ENCODE measurements at regions not wholly inside any gene's neighbourhood (a gene's known extent, or its start where the extent isn't known, plus 50 kb on each side); places are given as distances from the start of the nearest gene placed in this dataset.

DNA sequence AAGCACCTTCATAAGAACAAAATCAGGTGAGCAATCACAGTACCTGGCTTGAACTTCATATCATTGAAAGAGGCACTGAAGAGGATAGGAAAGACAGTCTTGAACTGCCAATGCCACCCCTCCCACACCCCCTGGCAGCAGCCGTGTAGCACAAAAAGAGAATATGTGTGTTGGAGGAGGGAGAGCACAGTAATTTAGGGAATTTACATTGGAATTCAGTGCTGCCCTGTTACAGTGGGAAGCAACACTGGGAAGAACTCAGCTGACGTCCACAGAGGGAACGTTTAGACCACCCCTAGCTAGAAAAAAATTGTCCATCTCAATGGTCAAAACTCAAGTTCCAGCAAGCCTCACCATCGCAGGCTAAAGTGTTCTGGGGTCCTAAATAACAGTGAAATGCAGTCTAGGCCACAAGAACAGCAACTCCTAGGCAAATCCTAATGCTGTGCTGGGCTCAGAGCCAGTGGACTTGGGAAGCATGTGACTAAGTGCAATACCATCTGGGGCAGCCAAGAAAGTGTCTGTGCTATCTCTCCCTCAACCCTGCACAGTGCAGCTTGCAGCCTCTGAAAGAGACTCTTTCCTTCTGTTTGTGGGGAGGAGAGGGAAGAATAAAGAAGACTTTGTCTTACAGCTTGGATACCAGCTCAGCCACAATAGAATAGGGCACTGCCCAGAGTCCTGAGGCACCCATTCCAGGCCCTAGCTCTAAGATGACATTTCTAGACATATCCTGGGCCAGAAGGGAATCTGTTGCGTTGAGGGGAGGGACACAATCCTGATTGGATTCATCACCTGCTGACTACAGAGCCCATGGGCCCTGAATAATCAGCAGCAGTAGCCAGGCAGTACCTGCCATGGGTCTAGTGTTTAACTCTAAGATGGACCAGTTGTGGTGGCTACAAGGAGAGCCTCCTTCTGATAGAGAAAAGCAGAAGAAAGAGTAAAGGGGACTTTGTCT lies 62.1 kb upstream of the VLDLR start:
- no CpG with 5 or more reads among the region's 5 CpGs for WGBS (ENCODE audit: insufficient coverage, insufficient read length)
- Histone ChIP-seq H3K36me3 (ENCODE audit: control insufficient read depth, insufficient read depth, low read length) (no peaks in the 10 kb centered on the region), H3K4me3 (ENCODE audit: low read length) (no peak overlapping the region), H3K9me3 (ENCODE audit: control insufficient read depth, insufficient read depth, low read length) (no peaks in the 10 kb centered on the region), H3K27ac (ENCODE audit: low read length) (no peak overlapping the region), H3K27me3 (ENCODE audit: control insufficient read depth, insufficient read depth, low read length) (no peaks in the 10 kb centered on the region), H3K4me1 (ENCODE audit: control insufficient read depth, insufficient read depth, low read length) (no peaks in the 10 kb centered on the region)
- DNase-seq (ENCODE audit: low read depth, low spot score) = no peak

DNA sequence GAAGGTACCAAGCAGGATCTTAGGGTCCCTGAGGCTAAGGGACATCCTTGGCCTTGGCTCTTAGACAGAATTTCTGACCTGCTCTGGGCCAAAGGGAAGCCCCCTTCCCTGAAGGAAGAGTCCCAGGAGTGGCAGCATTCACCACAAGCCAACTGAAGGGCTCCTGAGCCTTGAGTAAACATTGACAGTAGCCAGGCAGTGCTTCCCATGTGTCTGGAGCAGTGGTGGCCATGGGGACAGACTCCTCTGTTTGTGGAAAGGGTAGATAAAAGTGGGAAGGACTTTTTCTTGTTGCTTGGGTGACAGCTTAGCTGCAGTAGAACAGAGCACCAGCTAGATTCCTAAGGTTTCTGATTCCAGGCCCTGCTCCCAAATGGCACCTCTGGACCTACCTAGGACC lies 61.4 kb upstream of the VLDLR start:
- H3K4me3 ChIP-seq (ENCODE audit: low read length) = no peak overlapping the region
- DNase-seq (ENCODE audit: low read depth, low spot score) = no peak
- H3K27me3 ChIP-seq (ENCODE audit: control insufficient read depth, insufficient read depth, low read length) = no peaks in the 10 kb centered on the region
- H3K4me1 ChIP-seq (ENCODE audit: control insufficient read depth, insufficient read depth, low read length) = no peaks in the 10 kb centered on the region
- H3K36me3 ChIP-seq (ENCODE audit: control insufficient read depth, insufficient read depth, low read length) = no peaks in the 10 kb centered on the region
- H3K27ac ChIP-seq (ENCODE audit: low read length) = no peak overlapping the region
- H3K9me3 ChIP-seq (ENCODE audit: control insufficient read depth, insufficient read depth, low read length) = no peaks in the 10 kb centered on the region

DNA sequence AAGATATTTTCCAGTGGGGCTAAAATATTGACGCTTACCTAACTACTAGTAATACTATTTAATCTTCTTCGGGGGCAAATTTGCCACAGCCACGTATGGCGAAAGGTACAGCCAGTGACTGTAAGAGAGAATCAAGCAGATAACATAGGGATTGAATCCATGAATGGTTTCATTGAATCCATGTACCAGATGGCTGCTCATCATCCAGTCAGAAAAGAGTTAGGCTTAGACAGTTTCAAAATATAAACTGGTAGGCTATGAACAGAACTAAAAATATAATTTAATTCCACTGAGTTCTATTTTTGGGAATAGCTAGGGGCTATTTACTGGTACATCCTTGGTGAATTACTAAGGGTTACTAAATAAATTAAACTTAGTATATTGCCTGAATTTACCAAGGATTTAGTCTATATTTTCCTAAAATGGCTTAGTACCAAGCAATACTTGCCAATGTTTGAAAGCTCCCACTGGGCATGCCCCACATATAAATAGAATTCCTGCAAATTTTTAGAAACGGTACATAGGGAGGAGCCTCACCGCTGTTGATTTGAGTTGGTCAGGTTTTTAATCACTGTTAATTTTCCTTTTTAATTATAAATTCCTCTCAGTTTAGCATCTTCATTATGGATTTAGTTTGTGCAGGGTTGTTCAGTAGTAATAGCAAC lies 55.8 kb upstream of the VLDLR start:
- Histone ChIP-seq H3K4me1 (ENCODE audit: control insufficient read depth, insufficient read depth, low read length) (no peaks in the 10 kb centered on the region), H3K36me3 (ENCODE audit: control insufficient read depth, insufficient read depth, low read length) (no peaks in the 10 kb centered on the region), H3K4me3 (ENCODE audit: low read length) (no peak overlapping the region), H3K27me3 (ENCODE audit: control insufficient read depth, insufficient read depth, low read length) (no peaks in the 10 kb centered on the region), H3K27ac (ENCODE audit: low read length) (no peak overlapping the region), H3K9me3 (ENCODE audit: control insufficient read depth, insufficient read depth, low read length) (no peaks in the 10 kb centered on the region)
- DNase-seq (ENCODE audit: low read depth, low spot score) = no peak
- WGBS (ENCODE audit: insufficient coverage, insufficient read length) = no CpG with 5 or more reads among the region's 6 CpGs

DNA sequence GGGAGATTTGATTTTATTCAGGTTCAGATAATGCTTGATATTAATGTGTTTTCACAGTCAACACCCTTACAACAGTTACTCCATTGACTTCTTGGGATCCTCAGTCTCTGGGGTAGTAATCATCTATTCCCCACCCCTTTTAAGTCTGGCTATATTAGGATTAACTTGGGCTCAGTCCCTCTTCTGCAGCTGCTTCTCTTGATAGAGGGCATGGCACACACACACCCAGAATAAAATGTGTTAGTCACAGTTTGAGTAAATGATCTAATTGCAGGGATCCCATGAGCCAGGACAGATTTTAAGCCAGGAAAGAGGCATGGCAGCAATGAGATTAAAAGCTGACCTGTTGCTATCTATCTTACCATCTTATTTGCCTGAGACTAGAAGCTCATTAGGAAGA lies 53.7 kb upstream of the VLDLR start:
- Histone ChIP-seq H3K4me3 (ENCODE audit: low read length) (no peak overlapping the region), H3K4me1 (ENCODE audit: control insufficient read depth, insufficient read depth, low read length) (no peaks in the 10 kb centered on the region), H3K27me3 (ENCODE audit: control insufficient read depth, insufficient read depth, low read length) (no peaks in the 10 kb centered on the region), H3K9me3 (ENCODE audit: control insufficient read depth, insufficient read depth, low read length) (no peaks in the 10 kb centered on the region), H3K27ac (ENCODE audit: low read length) (no peak overlapping the region), H3K36me3 (ENCODE audit: control insufficient read depth, insufficient read depth, low read length) (no peaks in the 10 kb centered on the region)
- no peak for DNase-seq (ENCODE audit: low read depth, low spot score)

DNA sequence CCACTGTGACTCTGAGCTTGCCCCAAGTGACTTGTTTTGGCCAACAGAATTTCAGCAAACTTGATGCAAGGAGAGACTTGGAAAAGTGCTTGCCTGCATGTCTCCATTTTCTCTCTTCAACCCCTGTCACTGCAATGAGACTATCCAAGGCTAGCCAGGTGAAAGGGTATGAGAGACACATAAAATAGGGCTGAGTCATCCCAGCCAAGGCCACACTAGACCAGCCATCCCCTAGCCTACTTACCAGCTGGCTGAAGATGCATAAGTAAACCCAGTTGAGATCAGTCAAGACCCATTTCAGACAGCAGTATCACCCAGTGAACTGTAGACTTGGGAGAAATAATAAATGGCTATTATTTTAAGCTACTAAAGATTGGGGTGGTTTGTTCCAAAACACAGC lies 52.9 kb upstream of the VLDLR start:
- H3K27ac ChIP-seq (ENCODE audit: low read length) = no peak overlapping the region
- H3K27me3 ChIP-seq (ENCODE audit: control insufficient read depth, insufficient read depth, low read length) = no peaks in the 10 kb centered on the region
- no peaks in the 10 kb centered on the region for H3K4me1 ChIP-seq (ENCODE audit: control insufficient read depth, insufficient read depth, low read length)
- H3K9me3 ChIP-seq (ENCODE audit: control insufficient read depth, insufficient read depth, low read length) = no peaks in the 10 kb centered on the region
- H3K36me3 ChIP-seq (ENCODE audit: control insufficient read depth, insufficient read depth, low read length) = no peaks in the 10 kb centered on the region
- no peak for DNase-seq (ENCODE audit: low read depth, low spot score)
- H3K4me3 ChIP-seq (ENCODE audit: low read length) = no peak overlapping the region

DNA sequence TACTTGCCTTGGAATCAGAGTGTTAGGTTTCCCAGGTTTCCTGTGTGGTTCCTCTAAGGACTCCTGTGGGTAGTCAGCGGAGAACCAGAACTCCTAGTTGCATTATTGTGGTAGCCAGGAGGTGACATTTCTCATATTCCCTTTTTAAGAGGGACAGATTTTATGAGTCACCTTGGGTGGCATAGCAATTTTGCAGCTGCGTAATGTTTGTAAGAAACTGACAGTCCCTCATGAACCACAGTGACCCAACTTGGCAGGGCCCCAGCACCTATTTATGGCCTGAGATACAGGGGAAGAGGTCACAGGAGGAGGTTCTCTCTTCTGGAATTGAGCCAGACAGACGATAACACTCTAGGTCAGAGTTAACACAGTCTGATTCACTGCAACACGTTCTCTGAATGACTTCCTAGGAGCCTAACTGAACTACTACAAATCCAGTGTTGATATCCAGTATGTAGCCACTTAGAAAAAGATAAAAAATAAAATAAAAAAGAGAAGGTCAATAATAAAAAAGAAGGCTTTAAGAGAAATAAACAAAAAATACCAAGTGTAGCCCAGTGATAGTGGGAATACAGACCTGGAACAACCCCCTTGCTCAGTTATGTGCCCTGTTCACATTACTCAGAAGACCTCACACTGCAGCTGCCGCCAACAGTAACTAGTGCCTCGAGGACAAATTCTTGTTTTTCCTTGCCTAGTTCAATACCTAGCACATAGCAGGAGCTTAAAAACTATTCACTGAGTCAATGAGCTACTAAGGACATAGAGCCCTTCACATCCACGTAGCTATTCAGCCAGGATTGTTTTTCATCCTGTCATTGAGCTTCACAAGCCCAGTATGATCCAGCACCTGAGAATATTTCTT lies 50.7 kb upstream of the VLDLR start:
- no CpG with 5 or more reads among the region's 7 CpGs for WGBS (ENCODE audit: insufficient coverage, insufficient read length)
- no peak overlapping the region for H3K27ac ChIP-seq (ENCODE audit: low read length)
- H3K27me3 ChIP-seq (ENCODE audit: control insufficient read depth, insufficient read depth, low read length) = no peaks in the 10 kb centered on the region
- H3K36me3 ChIP-seq (ENCODE audit: control insufficient read depth, insufficient read depth, low read length) = no peaks in the 10 kb centered on the region
- H3K4me3 ChIP-seq (ENCODE audit: low read length) = no peak overlapping the region
- no peaks in the 10 kb centered on the region for H3K4me1 ChIP-seq (ENCODE audit: control insufficient read depth, insufficient read depth, low read length)
- H3K9me3 ChIP-seq (ENCODE audit: control insufficient read depth, insufficient read depth, low read length) = no peaks in the 10 kb centered on the region
- DNase-seq (ENCODE audit: low read depth, low spot score) = no peak
